ENCODE measurements at regions not wholly inside any gene's neighbourhood (a gene's known extent, or its start where the extent isn't known, plus 50 kb on each side); places are given as distances from the start of the nearest gene placed in this dataset.

- Histone ChIP-seq H3K27ac (ENCODE audit: low read length) (no peak overlapping the region), H3K9me3 (ENCODE audit: control insufficient read depth, insufficient read depth, low read length) (no peaks in the 10 kb centered on the region), H3K4me3 (ENCODE audit: low read length) (no peak overlapping the region), H3K4me1 (ENCODE audit: control insufficient read depth, insufficient read depth, low read length) (peaks cover 6% of the 10 kb centered on the region), H3K27me3 (ENCODE audit: control insufficient read depth, insufficient read depth, low read length) (no peaks in the 10 kb centered on the region), H3K36me3 (ENCODE audit: control insufficient read depth, insufficient read depth, low read length) (no peaks in the 10 kb centered on the region)
- no CpG with 5 or more reads among the region's 7 CpGs for WGBS (ENCODE audit: insufficient coverage, insufficient read length)
- DNase-seq (ENCODE audit: low read depth, low spot score), result no peak
Observed at GRCh38 chr2:216320852-216321251, 51.4 kb downstream of the MARCHF4 start.

GRCh38 chr2:216319771-216320170 is 52.5 kb downstream of the MARCHF4 start:
- H3K27me3 ChIP-seq (ENCODE audit: control insufficient read depth, insufficient read depth, low read length), result no peaks in the 10 kb centered on the region
- H3K4me1 ChIP-seq (ENCODE audit: control insufficient read depth, insufficient read depth, low read length), result peaks cover 7% of the 10 kb centered on the region
- no peaks in the 10 kb centered on the region for H3K36me3 ChIP-seq (ENCODE audit: control insufficient read depth, insufficient read depth, low read length)
- no peak for DNase-seq (ENCODE audit: low read depth, low spot score)
- WGBS (ENCODE audit: insufficient coverage, insufficient read length), result no CpG with 5 or more reads among the region's 2 CpGs
- H3K4me3 ChIP-seq (ENCODE audit: low read length), result no peak overlapping the region
- H3K9me3 ChIP-seq (ENCODE audit: control insufficient read depth, insufficient read depth, low read length), result no peaks in the 10 kb centered on the region
- H3K27ac ChIP-seq (ENCODE audit: low read length), result no peak overlapping the region

- WGBS (ENCODE audit: insufficient coverage, insufficient read length), result no CpG with 5 or more reads among the region's 2 CpGs
- Histone ChIP-seq H3K27ac (ENCODE audit: low read length) (no peak overlapping the region), H3K36me3 (ENCODE audit: control insufficient read depth, insufficient read depth, low read length) (no peaks in the 10 kb centered on the region), H3K9me3 (ENCODE audit: control insufficient read depth, insufficient read depth, low read length) (no peaks in the 10 kb centered on the region), H3K4me3 (ENCODE audit: low read length) (no peak overlapping the region), H3K4me1 (ENCODE audit: control insufficient read depth, insufficient read depth, low read length) (peaks cover 7% of the 10 kb centered on the region), H3K27me3 (ENCODE audit: control insufficient read depth, insufficient read depth, low read length) (no peaks in the 10 kb centered on the region)
- no peak for DNase-seq (ENCODE audit: low read depth, low spot score)
Observed at GRCh38 chr2:216318521-216318874, 53.8 kb downstream of the MARCHF4 start.

DNA sequence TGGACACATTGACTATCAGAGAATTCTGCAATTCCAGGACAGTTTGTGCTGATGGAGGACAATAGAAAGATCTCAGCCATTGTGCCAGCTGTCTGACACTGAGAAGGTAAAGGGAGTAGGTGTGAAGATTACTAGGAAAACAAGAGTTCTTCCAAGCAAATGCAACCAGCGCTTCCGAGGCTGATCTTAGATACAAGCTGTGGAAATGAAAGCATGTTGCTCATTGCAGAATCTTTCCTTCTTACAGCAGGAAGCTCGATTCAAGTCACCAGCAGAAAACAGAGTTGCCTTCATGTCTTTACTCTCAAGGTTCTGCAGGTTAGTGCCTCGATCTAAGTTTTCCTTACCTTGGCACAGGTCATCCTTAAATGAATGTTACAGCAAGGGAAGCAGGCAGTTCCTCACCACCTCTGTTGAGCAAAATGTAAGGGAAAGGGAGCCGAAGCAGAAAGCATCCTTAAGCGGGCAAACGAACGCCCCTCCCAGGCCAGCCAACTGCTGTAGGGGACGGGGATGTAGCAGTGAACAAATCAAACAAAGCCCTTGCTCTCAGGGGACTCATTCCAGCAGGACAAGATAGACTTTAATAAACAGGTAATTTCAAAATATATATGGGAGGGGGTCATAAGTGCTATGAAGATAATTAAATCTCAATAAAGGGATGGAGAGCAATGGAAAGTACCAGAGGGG is 54.3 kb downstream of the MARCHF4 start:
- no peak for DNase-seq (ENCODE audit: low read depth, low spot score)
- H3K27ac ChIP-seq (ENCODE audit: low read length), result no peak overlapping the region
- peaks cover 7% of the 10 kb centered on the region for H3K4me1 ChIP-seq (ENCODE audit: control insufficient read depth, insufficient read depth, low read length)
- H3K9me3 ChIP-seq (ENCODE audit: control insufficient read depth, insufficient read depth, low read length), result no peaks in the 10 kb centered on the region
- WGBS (ENCODE audit: insufficient coverage, insufficient read length), result no CpG with 5 or more reads among the region's 9 CpGs
- H3K27me3 ChIP-seq (ENCODE audit: control insufficient read depth, insufficient read depth, low read length), result no peaks in the 10 kb centered on the region
- no peaks in the 10 kb centered on the region for H3K36me3 ChIP-seq (ENCODE audit: control insufficient read depth, insufficient read depth, low read length)
- H3K4me3 ChIP-seq (ENCODE audit: low read length), result no peak overlapping the region

- Histone ChIP-seq H3K4me1 (ENCODE audit: control insufficient read depth, insufficient read depth, low read length) (peaks cover 7% of the 10 kb centered on the region), H3K36me3 (ENCODE audit: control insufficient read depth, insufficient read depth, low read length) (no peaks in the 10 kb centered on the region), H3K27me3 (ENCODE audit: control insufficient read depth, insufficient read depth, low read length) (no peaks in the 10 kb centered on the region), H3K27ac (ENCODE audit: low read length) (no peak overlapping the region), H3K9me3 (ENCODE audit: control insufficient read depth, insufficient read depth, low read length) (no peaks in the 10 kb centered on the region), H3K4me3 (ENCODE audit: low read length) (no peak overlapping the region)
- no CpG with 5 or more reads among the region's 2 CpGs for WGBS (ENCODE audit: insufficient coverage, insufficient read length)
- DNase-seq (ENCODE audit: low read depth, low spot score), result no peak
Observed at GRCh38 chr2:216316743-216317142, 55.5 kb downstream of the MARCHF4 start.

DNA sequence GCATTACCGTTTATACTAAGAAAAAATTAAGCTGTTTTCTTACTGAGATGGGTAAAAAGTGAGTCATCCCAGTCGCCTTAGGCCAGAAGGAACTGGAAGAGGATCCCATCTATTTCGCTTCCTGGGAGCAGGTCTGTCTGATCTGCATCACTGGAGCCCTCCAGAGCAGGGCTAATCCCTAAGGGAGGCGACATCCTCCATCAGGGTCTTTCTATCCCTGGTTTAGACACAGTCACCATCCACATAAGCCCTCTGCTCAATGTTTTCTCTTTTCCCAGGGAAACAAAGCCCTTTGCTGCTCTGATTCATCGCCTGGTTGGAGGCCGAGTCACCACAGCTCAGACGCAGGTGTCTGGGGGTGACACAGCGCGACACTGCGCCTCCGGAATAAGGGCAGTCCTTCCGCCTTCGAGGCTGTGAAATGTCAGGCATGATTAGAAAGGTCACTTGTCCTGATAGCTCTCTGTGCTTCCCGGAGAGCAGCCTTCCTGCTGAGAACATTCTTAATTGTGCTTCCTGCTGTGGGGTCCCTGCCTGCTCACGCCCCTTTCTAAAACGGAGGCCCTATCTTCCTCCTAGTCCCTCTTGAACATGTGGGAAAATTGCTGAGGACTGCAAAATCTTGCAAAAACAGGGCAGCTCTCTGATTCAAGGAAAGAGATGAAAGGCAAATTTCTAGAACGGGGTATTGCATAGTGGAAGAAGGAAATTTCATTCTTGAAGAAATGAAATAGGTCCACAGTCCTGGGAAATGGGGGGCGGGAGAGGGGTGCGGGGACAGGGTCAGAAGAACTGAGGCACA is 56.3 kb downstream of the MARCHF4 start:
- no peak overlapping the region for H3K27ac ChIP-seq (ENCODE audit: low read length)
- H3K4me1 ChIP-seq (ENCODE audit: control insufficient read depth, insufficient read depth, low read length), result peaks cover 7% of the 10 kb centered on the region
- no CpG with 5 or more reads among the region's 19 CpGs for WGBS (ENCODE audit: insufficient coverage, insufficient read length)
- no peaks in the 10 kb centered on the region for H3K36me3 ChIP-seq (ENCODE audit: control insufficient read depth, insufficient read depth, low read length)
- no peaks in the 10 kb centered on the region for H3K9me3 ChIP-seq (ENCODE audit: control insufficient read depth, insufficient read depth, low read length)
- H3K4me3 ChIP-seq (ENCODE audit: low read length), result no peak overlapping the region
- no peaks in the 10 kb centered on the region for H3K27me3 ChIP-seq (ENCODE audit: control insufficient read depth, insufficient read depth, low read length)
- no peak for DNase-seq (ENCODE audit: low read depth, low spot score)

- DNase-seq (ENCODE audit: low read depth, low spot score), result no peak
- no peak overlapping the region for H3K4me3 ChIP-seq (ENCODE audit: low read length)
- no CpG with 5 or more reads among the region's 1 CpG for WGBS (ENCODE audit: insufficient coverage, insufficient read length)
- no peaks in the 10 kb centered on the region for H3K27me3 ChIP-seq (ENCODE audit: control insufficient read depth, insufficient read depth, low read length)
- H3K9me3 ChIP-seq (ENCODE audit: control insufficient read depth, insufficient read depth, low read length), result no peaks in the 10 kb centered on the region
- H3K27ac ChIP-seq (ENCODE audit: low read length), result no peak overlapping the region
- H3K36me3 ChIP-seq (ENCODE audit: control insufficient read depth, insufficient read depth, low read length), result no peaks in the 10 kb centered on the region
- peaks cover 5% of the 10 kb centered on the region for H3K4me1 ChIP-seq (ENCODE audit: control insufficient read depth, insufficient read depth, low read length)
Observed at GRCh38 chr2:216312441-216312840, 59.8 kb downstream of the MARCHF4 start.

GRCh38 chr2:216308576-216308975 is 63.7 kb downstream of the MARCHF4 start:
- WGBS (ENCODE audit: insufficient coverage, insufficient read length), result no CpG with 5 or more reads among the region's 5 CpGs
- no peaks in the 10 kb centered on the region for H3K36me3 ChIP-seq (ENCODE audit: control insufficient read depth, insufficient read depth, low read length)
- no peak for DNase-seq (ENCODE audit: low read depth, low spot score)
- H3K4me1 ChIP-seq (ENCODE audit: control insufficient read depth, insufficient read depth, low read length), result peaks cover 3% of the 10 kb centered on the region; the same call in 1 of the 2 replicates
- H3K27ac ChIP-seq (ENCODE audit: low read length), result no peak overlapping the region
- no peak overlapping the region for H3K4me3 ChIP-seq (ENCODE audit: low read length)
- no peaks in the 10 kb centered on the region for H3K9me3 ChIP-seq (ENCODE audit: control insufficient read depth, insufficient read depth, low read length)
- H3K27me3 ChIP-seq (ENCODE audit: control insufficient read depth, insufficient read depth, low read length), result no peaks in the 10 kb centered on the region

DNA sequence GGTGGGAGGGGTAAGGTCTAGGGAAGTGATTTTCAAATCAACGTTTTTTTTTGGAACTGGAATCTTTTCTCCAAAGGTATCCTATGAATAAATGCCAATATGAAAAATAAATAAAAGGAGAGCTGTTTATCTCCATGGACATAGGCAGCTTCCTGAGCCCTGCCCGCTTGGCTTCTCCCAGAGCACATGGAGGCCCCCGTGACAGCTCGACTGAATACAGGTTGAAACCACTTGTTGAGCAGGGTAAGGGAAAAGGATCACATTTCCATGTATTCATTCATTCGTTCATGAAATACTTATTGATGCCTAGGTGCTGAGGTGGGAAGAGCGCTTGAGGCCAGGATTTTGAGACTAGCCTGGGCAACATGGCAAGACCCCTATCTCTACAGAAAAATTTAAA is 64.8 kb downstream of the MARCHF4 start:
- no CpG with 5 or more reads among the region's 6 CpGs for WGBS (ENCODE audit: insufficient coverage, insufficient read length)
- Histone ChIP-seq H3K9me3 (ENCODE audit: control insufficient read depth, insufficient read depth, low read length) (no peaks in the 10 kb centered on the region), H3K36me3 (ENCODE audit: control insufficient read depth, insufficient read depth, low read length) (no peaks in the 10 kb centered on the region), H3K4me1 (ENCODE audit: control insufficient read depth, insufficient read depth, low read length) (peaks cover 3% of the 10 kb centered on the region; the same call in 1 of the 2 replicates), H3K27me3 (ENCODE audit: control insufficient read depth, insufficient read depth, low read length) (no peaks in the 10 kb centered on the region), H3K27ac (ENCODE audit: low read length) (no peak overlapping the region), H3K4me3 (ENCODE audit: low read length) (no peak overlapping the region)
- no peak for DNase-seq (ENCODE audit: low read depth, low spot score)

DNA sequence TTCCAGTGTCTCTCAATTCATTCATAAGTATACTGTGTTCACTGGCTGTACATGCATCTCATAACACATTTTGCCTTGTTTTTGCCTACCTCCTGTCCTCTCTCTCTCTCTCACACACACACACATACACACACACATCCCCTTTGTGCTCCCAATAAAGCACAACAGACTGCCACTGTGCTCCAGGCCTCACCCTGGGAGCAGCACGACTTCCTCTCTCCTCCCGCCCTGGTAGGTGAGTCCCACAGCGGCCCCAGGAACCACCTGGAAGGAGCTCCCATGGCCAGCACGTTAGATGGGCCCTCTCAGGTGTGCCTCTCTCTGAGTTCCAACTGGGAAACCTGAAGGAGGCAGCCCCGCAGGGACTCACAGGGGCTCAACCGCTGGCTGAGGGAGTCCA is 65.4 kb downstream of the MARCHF4 start:
- no peak overlapping the region for H3K4me3 ChIP-seq (ENCODE audit: low read length)
- no peaks in the 10 kb centered on the region for H3K36me3 ChIP-seq (ENCODE audit: control insufficient read depth, insufficient read depth, low read length)
- no peaks in the 10 kb centered on the region for H3K9me3 ChIP-seq (ENCODE audit: control insufficient read depth, insufficient read depth, low read length)
- no peak for DNase-seq (ENCODE audit: low read depth, low spot score)
- H3K4me1 ChIP-seq (ENCODE audit: control insufficient read depth, insufficient read depth, low read length), result peaks cover 3% of the 10 kb centered on the region; the same call in 1 of the 2 replicates
- H3K27me3 ChIP-seq (ENCODE audit: control insufficient read depth, insufficient read depth, low read length), result no peaks in the 10 kb centered on the region
- WGBS (ENCODE audit: insufficient coverage, insufficient read length), result no CpG with 5 or more reads among the region's 6 CpGs
- no peak overlapping the region for H3K27ac ChIP-seq (ENCODE audit: low read length)

All from iPS DF 6.9 (cell line).